ENCODE measurements at regions not wholly inside any gene's neighbourhood (a gene's known extent, or its start where the extent isn't known, plus 50 kb on each side); places are given as distances from the start of the nearest gene placed in this dataset.

GRCh38 chr12:28937196-28937595, 211.9 kb upstream of the FAR2 start:
- H2AFZ ChIP-seq (replicated peaks): no peak overlapping the region
- H3K9ac ChIP-seq: no peak overlapping the region
- no peaks in the 10 kb centered on the region for H3K27me3 Mint-ChIP-seq (ENCODE audit: insufficient read depth, low read depth)
- no peaks in the 10 kb centered on the region for H4K20me1 ChIP-seq (ENCODE audit: low read depth)
- no peak overlapping the region for H3K27ac Mint-ChIP-seq
- DNase-seq (ENCODE audit: low spot score): no peak
- no peaks in the 10 kb centered on the region for H3K36me3 ChIP-seq
- H3K36me3 Mint-ChIP-seq: no peaks in the 10 kb centered on the region
- H3K4me1 ChIP-seq: no peaks in the 10 kb centered on the region
- no peaks in the 10 kb centered on the region for H3F3A ChIP-seq (ENCODE audit: low read depth)
- no peak overlapping the region for H3K4me3 ChIP-seq
- TF ChIP-seq CTCF (IDR thresholded peaks at IDR 0.05): no peak
- no peak for TF ChIP-seq EZH2phosphoT487 (IDR thresholded peaks at IDR 0.05)
- TF ChIP-seq EZH2 (IDR thresholded peaks at IDR 0.05): no peak
- no peak overlapping the region for H3K4me2 ChIP-seq
- H3K9me3 ChIP-seq (ENCODE audit: low read depth): no peaks in the 10 kb centered on the region
- H3K4me3 Mint-ChIP-seq: no peak overlapping the region
- no peaks in the 10 kb centered on the region for H3K27me3 ChIP-seq
- H3K79me2 ChIP-seq (ENCODE audit: low read depth): no peaks in the 10 kb centered on the region
- H3K9me3 Mint-ChIP-seq: no peaks in the 10 kb centered on the region
- peaks cover 6% of the 10 kb centered on the region for H3K4me1 Mint-ChIP-seq
- H3K27ac ChIP-seq: no peak overlapping the region

- no peaks in the 10 kb centered on the region for H3K36me3 Mint-ChIP-seq
- no peak overlapping the region for H3K27ac Mint-ChIP-seq
These were observed 211.0 kb upstream of the FAR2 start for GRCh38 chr12:28938056-28938455.

GRCh38 chr12:28938581-28939235, 210.4 kb upstream of the FAR2 start:
- TF ChIP-seq EZH2phosphoT487 (IDR thresholded peaks at IDR 0.05): no peak
- no peak for TF ChIP-seq CTCF (IDR thresholded peaks at IDR 0.05)
- TF ChIP-seq EZH2 (IDR thresholded peaks at IDR 0.05): no peak
- Histone ChIP-seq H3K79me2 (ENCODE audit: low read depth) (no peaks in the 10 kb centered on the region), H3K9ac (no peak overlapping the region), H3K4me2 (no peak overlapping the region), H3K36me3 (no peaks in the 10 kb centered on the region), H3K4me3 (no peak overlapping the region), H4K20me1 (ENCODE audit: low read depth) (no peaks in the 10 kb centered on the region), H3F3A (ENCODE audit: low read depth) (no peaks in the 10 kb centered on the region), H3K27me3 (no peaks in the 10 kb centered on the region), H3K4me1 (no peaks in the 10 kb centered on the region), H3K9me3 (ENCODE audit: low read depth) (no peaks in the 10 kb centered on the region), H3K27ac (no peak overlapping the region), H2AFZ (replicated peaks) (no peak overlapping the region)
- H3K4me3 Mint-ChIP-seq: no peak overlapping the region
- no peak overlapping the region for H3K27ac Mint-ChIP-seq
- H3K27me3 Mint-ChIP-seq (ENCODE audit: insufficient read depth, low read depth): no peaks in the 10 kb centered on the region
- no peak for DNase-seq (ENCODE audit: low spot score)
- no peaks in the 10 kb centered on the region for H3K36me3 Mint-ChIP-seq
- H3K4me1 Mint-ChIP-seq: peaks cover 6% of the 10 kb centered on the region
- no peaks in the 10 kb centered on the region for H3K9me3 Mint-ChIP-seq

More at GRCh38 chr12:28938056-28938455, 211.0 kb upstream of the FAR2 start:
- no peak overlapping the region for H3K4me2 ChIP-seq
- H3K4me3 Mint-ChIP-seq: no peak overlapping the region
- no peak for DNase-seq (ENCODE audit: low spot score)
- no peaks in the 10 kb centered on the region for H3F3A ChIP-seq (ENCODE audit: low read depth)
- no peak overlapping the region for H3K4me3 ChIP-seq
- peaks cover 6% of the 10 kb centered on the region for H3K4me1 Mint-ChIP-seq
- H3K9me3 ChIP-seq (ENCODE audit: low read depth): no peaks in the 10 kb centered on the region
- no peak overlapping the region for H3K9ac ChIP-seq
- no peak overlapping the region for H3K27ac ChIP-seq
- H3K79me2 ChIP-seq (ENCODE audit: low read depth): no peaks in the 10 kb centered on the region
- TF ChIP-seq EZH2 (IDR thresholded peaks at IDR 0.05) (no peak), EZH2phosphoT487 (IDR thresholded peaks at IDR 0.05) (no peak), CTCF (IDR thresholded peaks at IDR 0.05) (no peak)
- no peaks in the 10 kb centered on the region for H3K9me3 Mint-ChIP-seq
- no peaks in the 10 kb centered on the region for H4K20me1 ChIP-seq (ENCODE audit: low read depth)
- H3K27me3 ChIP-seq: no peaks in the 10 kb centered on the region
- no peak overlapping the region for H2AFZ ChIP-seq (replicated peaks)
- no peaks in the 10 kb centered on the region for H3K27me3 Mint-ChIP-seq (ENCODE audit: insufficient read depth, low read depth)
- H3K36me3 ChIP-seq: no peaks in the 10 kb centered on the region
- H3K4me1 ChIP-seq: no peaks in the 10 kb centered on the region
